ENCODE measurements at regions not wholly inside any gene's neighbourhood (a gene's known extent, or its start where the extent isn't known, plus 50 kb on each side); places are given as distances from the start of the nearest gene placed in this dataset.

GRCh38 chr9:99445371-99445891 is 223.3 kb downstream of the SEC61B start:
- DNase-seq: peak in 1 of 2 donors; percentile 3
- H3K9me3 ChIP-seq: no peaks in the 10 kb centered on the region
- no peaks in the 10 kb centered on the region for H3K4me1 ChIP-seq
- no peak overlapping the region for H3K27ac ChIP-seq
- TF ChIP-seq, protein P1, sequence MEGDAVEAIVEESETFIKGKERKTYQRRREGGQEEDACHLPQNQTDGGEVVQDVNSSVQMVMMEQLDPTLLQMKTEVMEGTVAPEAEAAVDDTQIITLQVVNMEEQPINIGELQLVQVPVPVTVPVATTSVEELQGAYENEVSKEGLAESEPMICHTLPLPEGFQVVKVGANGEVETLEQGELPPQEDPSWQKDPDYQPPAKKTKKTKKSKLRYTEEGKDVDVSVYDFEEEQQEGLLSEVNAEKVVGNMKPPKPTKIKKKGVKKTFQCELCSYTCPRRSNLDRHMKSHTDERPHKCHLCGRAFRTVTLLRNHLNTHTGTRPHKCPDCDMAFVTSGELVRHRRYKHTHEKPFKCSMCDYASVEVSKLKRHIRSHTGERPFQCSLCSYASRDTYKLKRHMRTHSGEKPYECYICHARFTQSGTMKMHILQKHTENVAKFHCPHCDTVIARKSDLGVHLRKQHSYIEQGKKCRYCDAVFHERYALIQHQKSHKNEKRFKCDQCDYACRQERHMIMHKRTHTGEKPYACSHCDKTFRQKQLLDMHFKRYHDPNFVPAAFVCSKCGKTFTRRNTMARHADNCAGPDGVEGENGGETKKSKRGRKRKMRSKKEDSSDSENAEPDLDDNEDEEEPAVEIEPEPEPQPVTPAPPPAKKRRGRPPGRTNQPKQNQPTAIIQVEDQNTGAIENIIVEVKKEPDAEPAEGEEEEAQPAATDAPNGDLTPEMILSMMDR (IDR thresholded peaks at IDR 0.05): no peak
- TF ChIP-seq POLR2A (IDR thresholded peaks at IDR 0.05): no peak
- intact Hi-C loops (cut with DNase I): no loop called here
- WGBS, 2 donors: 68 to 82% methylated on average over 4 of the region's 4 CpGs
- no peaks in the 10 kb centered on the region for H3K36me3 ChIP-seq
- no peaks in the 10 kb centered on the region for H3K27me3 ChIP-seq
- H3K4me3 ChIP-seq (replicated peaks in 1 of 3): no peak overlapping the region

DNA sequence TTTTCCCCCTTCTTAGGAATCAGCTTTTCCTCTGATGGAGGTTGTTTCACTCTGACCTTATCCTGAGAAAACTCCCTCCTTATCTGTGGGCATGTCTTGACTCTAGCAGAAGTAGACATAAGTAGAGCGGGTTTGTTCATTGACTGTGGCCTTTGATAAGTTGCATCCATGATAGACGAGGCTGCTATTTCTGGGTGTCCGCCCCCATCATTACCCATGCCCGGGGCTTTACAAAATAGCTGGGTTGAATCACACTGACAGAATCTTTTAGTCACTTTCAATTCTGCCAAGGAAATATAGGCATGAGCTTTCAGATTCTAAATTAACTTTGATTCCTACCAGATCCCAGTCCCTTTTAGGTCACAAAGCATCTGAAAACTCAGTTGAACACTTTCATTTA is 223.8 kb downstream of the SEC61B start:
- Histone ChIP-seq H3K9me3 (no peaks in the 10 kb centered on the region), H3K27ac (no peak overlapping the region), H3K4me3 (replicated peaks in 1 of 3) (no peak overlapping the region), H3K36me3 (no peaks in the 10 kb centered on the region), H3K27me3 (no peaks in the 10 kb centered on the region), H3K4me1 (peaks cover 0 to 2% of the 10 kb centered on the region in 2 donors)
- 82 to 92% methylated on average over 4 of the region's 4 CpGs for WGBS, 2 donors
- TF ChIP-seq, protein P1 (IDR thresholded peaks at IDR 0.05): no peak
- no peak for TF ChIP-seq POLR2A (IDR thresholded peaks at IDR 0.05)
- no peak for DNase-seq
- intact Hi-C loops (cut with DNase I): no loop called here

GRCh38 chr9:99447951-99448350 is 225.9 kb downstream of the SEC61B start:
- Histone ChIP-seq H3K27me3 (no peaks in the 10 kb centered on the region), H3K27ac (no peak overlapping the region), H3K4me1 (peaks cover 0 to 5% of the 10 kb centered on the region in 2 donors), H3K9me3 (no peaks in the 10 kb centered on the region), H3K36me3 (no peaks in the 10 kb centered on the region), H3K4me3 (replicated peaks in 1 of 3) (no peak overlapping the region)
- intact Hi-C loops (cut with DNase I): no loop called here
- no peak for DNase-seq
- no peak for TF ChIP-seq POLR2A (IDR thresholded peaks at IDR 0.05)
- TF ChIP-seq, protein P1 (IDR thresholded peaks at IDR 0.05): no peak

GRCh38 chr9:99449726-99450125 is 227.6 kb downstream of the SEC61B start:
- WGBS, 2 donors: 72 to 98% methylated on average over 1 of the region's 1 CpG
- Histone ChIP-seq H3K9me3 (no peaks in the 10 kb centered on the region), H3K27me3 (no peaks in the 10 kb centered on the region), H3K27ac (no peak overlapping the region), H3K4me3 (replicated peaks in 1 of 3) (no peak overlapping the region), H3K4me1 (peaks cover 0 to 5% of the 10 kb centered on the region in 2 donors), H3K36me3 (no peaks in the 10 kb centered on the region)
- no peak for DNase-seq
- intact Hi-C loops (cut with DNase I): no loop called here
- TF ChIP-seq, protein P1 (IDR thresholded peaks at IDR 0.05): no peak
- TF ChIP-seq POLR2A (IDR thresholded peaks at IDR 0.05): no peak

DNA sequence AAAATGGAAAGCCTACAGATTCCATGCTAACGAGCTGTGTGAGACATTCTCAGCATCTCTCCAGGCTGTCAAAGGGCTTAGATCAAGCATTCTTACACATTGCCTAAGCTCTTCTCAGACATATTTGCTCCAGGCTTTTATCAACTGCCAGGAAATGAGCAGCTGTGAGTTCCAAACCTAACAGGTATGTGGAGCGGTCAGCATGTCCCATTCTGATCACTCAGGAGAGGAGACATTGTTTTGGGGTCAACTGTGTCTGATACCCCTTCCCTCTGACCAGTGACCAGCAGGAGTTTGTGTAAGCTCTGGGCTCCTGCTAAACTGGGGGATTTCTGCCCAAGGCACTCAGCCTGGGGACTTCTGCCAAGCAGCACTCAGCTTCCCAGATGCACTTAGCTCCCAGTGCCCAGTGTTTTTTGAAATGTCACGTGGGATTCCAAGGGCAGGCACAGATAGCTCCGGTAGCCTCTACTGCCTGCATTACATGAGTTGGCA is 229.1 kb downstream of the SEC61B start:
- DNase-seq: peak; percentile 82 to 89
- intact Hi-C loops (cut with DNase I): no loop called here
- Histone ChIP-seq H3K4me1 (peaks cover 0 to 5% of the 10 kb centered on the region in 2 donors), H3K27ac (peak overlapping the region in 1 of 3 donors; percentile 59), H3K36me3 (no peaks in the 10 kb centered on the region), H3K4me3 (replicated peaks in 1 of 3) (no peak overlapping the region), H3K9me3 (no peaks in the 10 kb centered on the region), H3K27me3 (no peaks in the 10 kb centered on the region)
- 39 to 43% methylated on average over 4 of the region's 4 CpGs for WGBS, 2 donors
- TF ChIP-seq POLR2A (IDR thresholded peaks at IDR 0.05): no peak
- TF ChIP-seq, protein P1 (IDR thresholded peaks at IDR 0.05): peak in 1 of 6 experiments; percentile 14

Measured in thyroid gland (tissue), 4 donors.